Activated CD8-positive, alpha-beta memory T cell treated with anti-CD3 and anti-CD28 coated beads for 36 hours (primary cell): ENCODE measurements at regions not wholly inside any gene's neighbourhood (a gene's known extent, or its start where the extent isn't known, plus 50 kb on each side); places are given as distances from the start of the nearest gene placed in this dataset.
"Not testable (repeated sequence)": the region's sequence is repeated elsewhere in the genome, so short reads cannot be mapped to it uniquely, and the experiment has no call there.

Source experiments
- CTCF ChIA-PET: fragments of 350-600 bp; sonication (Branson Sonifier 250); formaldehyde crosslinking; loops from one replicate; lab custom pipeline; 2021; ENCODE audit warnings: antibody characterized with exemption; lab: Charles Lee
- POLR2A ChIA-PET: fragments of 350-600 bp; sonication (Branson Sonifier 250); formaldehyde crosslinking; loops from one replicate; lab custom pipeline; 2021; ENCODE audit warnings: antibody characterized with exemption; lab: Charles Lee

GRCh38 chr5:92378966-92379611 lies 996.0 kb upstream of the ARRDC3 start:
- ChIA-PET CTCF (no interaction called here), POLR2A (no interaction called here)

DNA sequence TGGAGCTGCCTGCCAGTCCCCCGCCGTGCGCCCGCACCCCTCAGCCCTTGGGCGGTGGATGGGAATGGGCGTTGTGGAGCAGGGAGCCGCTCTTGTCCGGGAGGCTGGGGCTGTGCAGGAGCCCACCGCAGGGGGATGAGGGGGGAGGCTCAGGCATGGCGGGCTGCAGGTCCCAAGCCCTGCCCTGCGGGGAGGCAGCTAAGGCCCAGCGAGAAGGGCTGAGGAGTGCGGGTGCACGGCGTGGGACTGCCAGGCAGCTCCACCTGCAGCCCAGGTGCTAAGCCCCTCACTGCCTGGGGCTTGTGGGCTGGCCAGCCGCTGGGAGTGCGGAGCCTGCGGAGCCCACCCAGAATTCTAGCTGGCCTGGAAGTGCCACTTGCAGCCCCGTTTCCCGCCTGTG lies 991.7 kb upstream of the ARRDC3 start:
- POLR2A ChIA-PET: no interaction called here
- CTCF ChIA-PET: no interaction called here

- ChIA-PET CTCF (no interaction called here), POLR2A (no interaction called here)
These were observed 989.6 kb upstream of the ARRDC3 start for GRCh38 chr5:92372766-92373165.

DNA sequence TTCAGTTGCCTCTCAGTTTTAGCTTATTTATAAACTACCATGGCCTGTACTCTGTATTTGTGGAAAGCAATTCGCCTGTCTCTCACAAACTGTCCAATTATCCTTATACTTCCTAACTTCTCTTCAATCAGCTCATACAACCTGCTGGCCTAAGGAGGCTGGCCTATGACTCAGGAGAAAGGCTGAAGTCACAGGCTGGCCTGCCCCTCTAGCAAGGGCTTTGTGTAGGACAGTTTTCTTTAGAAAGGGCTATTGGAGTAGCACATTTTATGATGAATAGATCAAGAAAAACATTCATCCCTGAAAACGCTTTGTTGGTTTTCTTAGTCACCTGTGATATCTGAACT lies 988.7 kb upstream of the ARRDC3 start:
- ChIA-PET CTCF (no interaction called here), POLR2A (no interaction called here)

- ChIA-PET CTCF (no interaction called here), POLR2A (no interaction called here)
These were observed 988.2 kb upstream of the ARRDC3 start for GRCh38 chr5:92371171-92371888.

DNA sequence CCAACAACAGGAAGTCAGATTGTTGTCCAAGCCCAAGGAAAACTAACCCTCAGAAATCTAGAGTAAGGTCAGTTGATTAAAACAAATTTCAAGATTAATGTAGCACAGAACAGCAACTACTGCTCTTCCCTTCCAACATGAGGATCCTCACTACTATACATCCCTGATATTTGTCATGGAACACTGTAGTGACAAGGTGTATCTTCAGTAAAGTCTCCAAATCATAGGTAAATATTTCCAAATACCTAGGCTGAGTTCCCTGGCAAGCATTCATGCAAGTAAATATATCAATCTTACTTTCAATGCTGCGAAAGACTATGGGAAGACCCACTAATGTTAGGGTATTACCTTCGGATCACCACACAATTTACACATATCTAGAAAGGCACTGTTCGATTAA lies 986.9 kb upstream of the ARRDC3 start:
- CTCF ChIA-PET: no interaction called here
- POLR2A ChIA-PET: no interaction called here

GRCh38 chr5:92369587-92369986 lies 986.5 kb upstream of the ARRDC3 start:
- ChIA-PET CTCF (no interaction called here), POLR2A (no interaction called here)

- ChIA-PET CTCF (no interaction called here), POLR2A (no interaction called here)
These were observed 982.0 kb upstream of the ARRDC3 start for GRCh38 chr5:92364986-92365550.

DNA sequence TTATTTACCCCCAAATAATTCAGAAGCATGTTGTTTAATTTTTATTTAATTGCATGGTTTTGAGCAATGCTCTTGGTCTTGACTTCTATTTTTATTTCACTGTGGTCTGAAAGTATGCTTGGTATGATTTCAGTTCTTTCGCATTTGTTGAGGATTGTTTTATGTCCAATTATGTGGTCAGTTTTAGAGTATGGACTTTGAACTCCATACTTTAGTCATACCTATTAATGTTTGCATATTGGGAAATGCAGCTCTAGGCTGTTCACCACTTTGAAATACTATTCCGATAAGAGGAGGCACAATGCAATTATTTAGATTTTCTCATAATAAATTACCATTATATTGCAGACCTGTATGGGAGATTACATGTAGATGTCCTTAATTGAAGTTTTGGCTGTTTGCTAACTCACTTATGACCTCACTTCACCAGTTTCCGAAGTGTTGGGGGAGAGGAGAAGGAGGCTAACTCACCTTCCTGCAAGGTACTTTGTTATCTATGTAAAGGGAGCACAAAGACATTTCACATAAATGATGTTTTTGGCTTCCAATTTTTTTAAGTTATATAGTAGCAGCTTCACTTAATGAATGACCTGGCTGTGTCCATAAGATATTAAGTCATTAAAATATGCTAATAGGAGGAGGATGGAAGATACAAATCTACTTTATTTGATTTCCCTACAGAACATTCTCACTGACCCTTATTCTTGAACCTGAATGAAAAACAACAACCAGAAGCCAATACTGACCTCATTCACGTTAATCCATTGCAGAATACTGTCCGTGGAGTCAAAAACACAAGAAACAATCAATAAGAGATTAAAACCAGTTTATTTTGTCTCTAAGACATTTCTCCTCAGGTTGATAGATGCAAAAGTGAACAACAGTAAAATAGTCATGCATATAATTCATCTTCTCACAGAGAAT lies 970.3 kb upstream of the ARRDC3 start:
- ChIA-PET CTCF (no interaction called here), POLR2A (no interaction called here)

GRCh38 chr5:92337772-92338234 lies 954.7 kb upstream of the ARRDC3 start:
- CTCF ChIA-PET: no interaction called here
- POLR2A ChIA-PET: no interaction called here

DNA sequence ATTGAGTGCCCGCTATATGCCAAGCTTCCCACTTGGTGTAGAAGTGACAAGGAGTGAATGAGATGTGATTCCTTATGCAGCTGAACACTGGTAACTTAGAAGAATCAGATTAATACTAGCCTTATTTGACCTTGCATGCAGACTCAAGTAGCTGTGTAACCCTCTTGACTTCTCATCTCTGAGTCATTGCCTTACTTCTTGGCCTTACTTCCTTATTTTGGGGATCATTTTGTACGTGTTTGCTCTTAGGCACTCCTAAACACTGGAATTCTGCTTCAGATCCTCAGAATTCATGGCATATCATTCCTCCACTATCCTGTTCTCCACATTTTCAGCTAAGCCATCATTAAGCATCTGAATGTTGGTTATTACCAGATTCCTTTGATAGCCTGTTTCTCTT lies 948.9 kb upstream of the ARRDC3 start:
- CTCF ChIA-PET: no interaction called here
- POLR2A ChIA-PET: no interaction called here

- ChIA-PET CTCF (no interaction called here), POLR2A (no interaction called here)
These were observed 947.2 kb upstream of the ARRDC3 start for GRCh38 chr5:92330365-92330764.

DNA sequence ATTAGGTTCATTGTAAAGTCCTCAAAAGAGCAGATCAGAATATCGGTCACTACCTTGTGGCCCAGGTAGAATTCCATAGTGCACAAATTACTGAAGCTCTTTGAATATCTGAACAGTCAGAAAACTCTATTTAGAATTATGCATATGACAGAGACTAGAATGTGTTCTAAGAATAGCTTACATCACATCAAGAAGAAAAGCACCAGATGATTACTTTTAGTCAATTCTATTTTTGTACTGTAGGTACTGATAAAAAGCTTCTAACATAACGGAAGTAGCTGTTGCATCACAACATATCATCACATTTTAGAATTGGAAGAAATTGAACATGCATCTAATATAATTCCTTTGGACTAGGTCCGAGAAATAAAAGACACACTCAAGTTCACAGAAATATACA lies 946.6 kb upstream of the ARRDC3 start:
- CTCF ChIA-PET: no interaction called here

DNA sequence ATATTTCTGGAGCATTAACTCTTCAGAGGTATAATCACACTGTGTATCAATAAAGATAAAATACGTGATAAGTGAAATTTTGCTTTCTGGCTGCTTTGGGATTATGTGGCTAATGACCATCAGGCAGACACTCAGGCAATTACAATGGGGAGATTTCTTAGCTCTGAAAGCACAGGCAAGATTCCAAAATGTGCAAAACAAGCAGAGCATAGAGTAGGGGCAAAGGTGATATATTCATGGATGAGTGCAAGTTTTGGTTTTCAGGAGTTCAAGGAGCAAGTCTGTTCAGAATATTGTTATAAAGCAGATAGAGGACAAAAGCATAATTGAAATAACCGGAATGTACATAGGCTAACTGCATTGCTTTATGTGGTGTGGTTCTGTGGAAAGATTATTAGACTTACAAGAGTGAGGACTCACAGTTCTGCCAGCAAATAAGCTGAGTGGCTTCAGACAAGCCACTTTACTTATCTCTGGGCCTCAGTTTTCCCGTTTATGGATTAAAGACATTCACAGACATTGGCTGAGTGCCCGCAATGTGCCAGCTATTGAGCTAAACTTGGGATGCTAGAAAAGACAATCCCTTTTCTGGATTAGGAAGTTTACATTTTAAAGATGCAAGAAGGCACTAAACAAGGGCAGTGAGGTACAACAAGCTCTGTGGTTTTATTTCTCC lies 945.6 kb upstream of the ARRDC3 start:
- ChIA-PET CTCF (no interaction called here), POLR2A (no interaction called here)

More for the DNA sequence above, 946.6 kb upstream of the ARRDC3 start:
- POLR2A ChIA-PET: no interaction called here

- CTCF ChIA-PET: no interaction called here
- POLR2A ChIA-PET: no interaction called here
These were observed 937.3 kb upstream of the ARRDC3 start for GRCh38 chr5:92320446-92320845.

- ChIA-PET CTCF (interaction anchor here (0.5 kb wide), 1 partner anchor 1530 kb away, joined by 4 read pairs; no protein-coding TSS in a partner anchor), POLR2A (no interaction called here)
These were observed 930.3 kb upstream of the ARRDC3 start for GRCh38 chr5:92313385-92313784.

DNA sequence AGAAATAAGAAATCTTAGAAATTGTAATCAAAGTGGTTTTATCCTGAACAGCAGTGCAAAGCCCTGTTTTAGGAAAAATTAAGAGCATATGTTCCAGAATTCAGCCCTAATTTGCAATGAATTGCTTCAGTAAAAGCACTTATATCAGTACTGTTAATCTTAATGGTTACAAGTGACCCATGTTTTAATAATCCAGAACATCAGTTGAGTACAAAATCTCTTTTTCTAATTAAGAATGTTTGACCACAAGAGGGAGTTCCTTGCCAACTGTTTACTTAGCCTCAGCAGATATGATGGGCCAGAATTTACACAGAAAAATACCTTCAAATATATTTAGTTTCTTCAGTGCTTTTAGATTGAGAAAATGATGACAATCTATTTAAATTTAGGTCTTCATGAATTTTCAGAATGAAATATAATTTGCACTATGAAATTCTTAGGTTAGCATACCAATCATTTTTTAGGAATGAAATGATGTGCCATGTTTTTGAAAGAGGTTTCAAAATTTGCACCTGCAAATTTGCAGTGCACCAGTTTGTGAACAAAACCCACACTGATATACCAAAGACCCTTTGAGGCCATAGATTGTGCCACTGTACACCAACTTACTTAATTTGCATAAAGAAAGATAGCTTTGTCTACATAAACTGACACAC lies 926.3 kb upstream of the ARRDC3 start:
- POLR2A ChIA-PET: no interaction called here
- CTCF ChIA-PET: no interaction called here

DNA sequence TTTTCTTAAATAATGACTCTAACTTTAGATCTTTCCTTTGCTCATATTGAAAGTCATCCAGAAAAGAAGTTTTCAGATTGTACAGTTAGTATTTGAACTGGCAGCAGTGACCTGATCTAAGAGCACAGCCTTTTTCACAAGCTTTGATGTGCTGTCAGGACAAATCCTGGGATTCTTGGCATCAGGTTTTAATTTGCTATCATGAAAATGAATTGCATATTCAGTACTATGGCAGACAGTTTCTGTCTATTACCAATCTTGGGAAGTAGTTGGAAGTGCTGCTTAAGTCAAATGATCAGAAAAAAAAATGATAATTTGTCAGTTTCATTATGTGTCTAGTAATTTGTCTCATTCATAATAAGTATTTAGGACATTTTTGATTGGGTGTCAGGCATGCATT lies 925.6 kb upstream of the ARRDC3 start:
- CTCF ChIA-PET: no interaction called here
- POLR2A ChIA-PET: no interaction called here

GRCh38 chr5:92302356-92302755 lies 919.2 kb upstream of the ARRDC3 start:
- POLR2A ChIA-PET, CTCF ChIA-PET: not testable (repeated sequence)
